DOHH2 (cell line): ENCODE measurements at regions not wholly inside any gene's neighbourhood (a gene's known extent, or its start where the extent isn't known, plus 50 kb on each side); places are given as distances from the start of the nearest gene placed in this dataset.

ENCODE experiments used
- CTCF ChIP-seq: fragments of 200-600 bp; sonication (generic); IDR thresholded peaks from one replicate; pipeline ENCODE4 v1.5.1; 2014; ENCODE audit warnings: antibody characterized with exemption, mild to moderate bottlenecking, low read depth, low read length; ENCODE audit not compliant: poor library complexity, severe bottlenecking
- EZH2phosphoT487 ChIP-seq: fragments of 200-600 bp; sonication (generic); IDR thresholded peaks from 2 replicates; pipeline ENCODE4 v1.6.1; 2017; ENCODE audit warnings: borderline replicate concordance, mild to moderate bottlenecking, antibody characterized with exemption, low read length, moderate library complexity, mixed read lengths

- TF ChIP-seq CTCF, result no peak
- no peak for TF ChIP-seq EZH2phosphoT487
These were observed 77.3 kb upstream of the SLC38A2 start for GRCh38 chr12:46449856-46450255.
